ENCODE measurements at regions not wholly inside any gene's neighbourhood (a gene's known extent, or its start where the extent isn't known, plus 50 kb on each side); places are given as distances from the start of the nearest gene placed in this dataset.

DNA sequence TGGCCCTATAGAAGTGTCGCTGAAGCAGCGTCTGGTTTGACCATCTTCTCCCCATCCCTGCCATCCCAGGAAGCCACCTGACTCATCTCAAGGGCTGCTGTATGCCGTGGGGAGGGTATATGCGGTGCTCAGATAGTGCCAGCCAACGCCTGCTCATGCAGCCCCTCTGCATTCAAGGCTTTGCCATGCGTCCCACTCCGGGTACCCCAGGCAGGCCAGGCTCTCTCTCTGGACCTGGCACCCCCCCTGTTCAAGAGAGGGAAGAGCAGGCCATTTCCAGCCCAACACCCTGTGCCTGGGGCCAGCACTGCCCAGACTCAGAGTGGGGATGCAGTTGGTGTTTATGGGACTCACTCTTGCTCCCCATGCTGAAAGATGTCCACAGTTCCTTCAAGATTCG lies 130.0 kb downstream of the GLI2 start:
- H3K27ac ChIP-seq: no peak overlapping the region
- H3K4me3 ChIP-seq: no peak overlapping the region
- DNase-seq (ENCODE audit: low spot score): no peak
- TF ChIP-seq, protein P1, sequence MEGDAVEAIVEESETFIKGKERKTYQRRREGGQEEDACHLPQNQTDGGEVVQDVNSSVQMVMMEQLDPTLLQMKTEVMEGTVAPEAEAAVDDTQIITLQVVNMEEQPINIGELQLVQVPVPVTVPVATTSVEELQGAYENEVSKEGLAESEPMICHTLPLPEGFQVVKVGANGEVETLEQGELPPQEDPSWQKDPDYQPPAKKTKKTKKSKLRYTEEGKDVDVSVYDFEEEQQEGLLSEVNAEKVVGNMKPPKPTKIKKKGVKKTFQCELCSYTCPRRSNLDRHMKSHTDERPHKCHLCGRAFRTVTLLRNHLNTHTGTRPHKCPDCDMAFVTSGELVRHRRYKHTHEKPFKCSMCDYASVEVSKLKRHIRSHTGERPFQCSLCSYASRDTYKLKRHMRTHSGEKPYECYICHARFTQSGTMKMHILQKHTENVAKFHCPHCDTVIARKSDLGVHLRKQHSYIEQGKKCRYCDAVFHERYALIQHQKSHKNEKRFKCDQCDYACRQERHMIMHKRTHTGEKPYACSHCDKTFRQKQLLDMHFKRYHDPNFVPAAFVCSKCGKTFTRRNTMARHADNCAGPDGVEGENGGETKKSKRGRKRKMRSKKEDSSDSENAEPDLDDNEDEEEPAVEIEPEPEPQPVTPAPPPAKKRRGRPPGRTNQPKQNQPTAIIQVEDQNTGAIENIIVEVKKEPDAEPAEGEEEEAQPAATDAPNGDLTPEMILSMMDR (IDR thresholded peaks at IDR 0.05): no peak

DNA sequence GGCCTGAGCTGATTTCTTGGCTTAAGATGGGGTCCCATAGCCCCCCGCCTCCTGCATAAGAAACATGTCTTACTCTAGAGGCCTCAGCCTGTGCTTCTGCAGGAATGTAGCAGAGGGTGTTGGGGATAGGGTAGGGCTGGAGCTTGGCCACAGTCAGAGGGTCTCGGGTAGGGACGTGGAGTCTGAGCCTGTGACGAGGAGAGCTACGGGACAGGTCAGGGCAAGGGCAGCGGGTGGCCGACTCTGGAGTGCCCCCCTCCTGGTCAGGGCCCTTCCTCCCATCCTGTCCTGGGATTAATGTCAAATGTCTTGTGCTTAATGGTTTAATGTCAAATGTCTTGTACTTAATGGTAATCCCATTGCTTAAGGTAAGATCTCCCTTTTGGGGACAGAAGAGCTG lies 130.4 kb downstream of the GLI2 start:
- Histone ChIP-seq H3K27ac (no peak overlapping the region), H3K4me3 (no peak overlapping the region)
- no peak for DNase-seq (ENCODE audit: low spot score)
- TF ChIP-seq, protein P1 (IDR thresholded peaks at IDR 0.05): no peak

GRCh38 chr2:120866483-120867140 lies 130.9 kb downstream of the GLI2 start:
- no peak for DNase-seq (ENCODE audit: low spot score)

DNA sequence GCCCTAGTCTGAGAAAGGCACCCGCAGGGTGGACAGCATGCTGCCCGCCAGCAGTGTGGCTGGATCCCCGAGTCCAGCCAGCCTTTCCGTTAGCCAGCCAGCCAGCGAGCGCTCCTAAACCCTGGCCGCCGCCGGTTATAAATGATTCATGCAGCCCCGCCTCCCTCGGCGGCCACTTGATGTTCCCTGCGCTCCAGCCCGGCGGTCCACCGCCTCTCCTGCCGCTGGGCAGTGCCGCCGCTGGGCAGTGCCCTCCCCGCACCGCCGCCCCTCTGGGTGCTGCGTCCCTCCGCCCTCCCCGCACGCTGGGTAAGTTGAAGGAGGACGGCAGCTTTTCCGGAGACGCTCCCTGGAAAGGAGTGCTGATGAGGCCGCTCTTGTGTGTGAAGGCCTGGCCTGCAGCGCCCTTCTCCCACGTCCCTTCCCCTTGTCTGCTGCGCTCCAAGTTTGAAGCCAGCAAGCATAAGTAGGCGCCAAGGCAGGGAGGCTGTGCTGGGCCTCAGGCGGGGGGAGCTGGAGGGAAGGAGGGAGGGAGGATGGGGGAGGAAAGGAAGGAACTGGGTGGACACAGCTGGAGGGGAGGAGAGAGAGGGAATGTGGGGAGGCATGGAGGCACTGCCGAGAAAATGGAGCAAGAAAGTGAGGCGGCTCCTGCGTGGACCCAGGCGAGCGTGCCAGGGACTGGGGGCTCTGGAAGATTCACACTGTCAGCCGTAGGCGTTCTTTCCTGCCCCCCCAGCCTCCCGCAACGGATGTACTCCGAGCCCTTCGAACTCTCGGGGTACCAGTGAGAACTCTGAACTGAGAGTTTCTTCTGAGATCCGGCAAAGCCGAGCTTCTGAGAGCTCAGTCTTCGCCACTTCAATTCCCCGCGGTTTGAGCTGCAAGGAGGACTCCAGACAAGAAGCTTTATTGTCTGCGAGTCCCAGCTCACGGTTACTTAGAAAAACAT lies 131.9 kb downstream of the GLI2 start:
- Histone ChIP-seq H3K4me3 (peak overlapping the region; percentile 70), H3K27ac (peak overlapping the region; percentile 91 to 92)
- DNase-seq (ENCODE audit: low spot score): peak; percentile 92
- TF ChIP-seq, protein P1 (IDR thresholded peaks at IDR 0.05): no peak

More at GRCh38 chr2:120866483-120867140, 130.9 kb downstream of the GLI2 start:
- H3K4me3 ChIP-seq: peak overlapping the region; percentile 70
- TF ChIP-seq, protein P1 (IDR thresholded peaks at IDR 0.05): no peak
- H3K27ac ChIP-seq: peak overlapping the region; percentile 91 to 92

DNA sequence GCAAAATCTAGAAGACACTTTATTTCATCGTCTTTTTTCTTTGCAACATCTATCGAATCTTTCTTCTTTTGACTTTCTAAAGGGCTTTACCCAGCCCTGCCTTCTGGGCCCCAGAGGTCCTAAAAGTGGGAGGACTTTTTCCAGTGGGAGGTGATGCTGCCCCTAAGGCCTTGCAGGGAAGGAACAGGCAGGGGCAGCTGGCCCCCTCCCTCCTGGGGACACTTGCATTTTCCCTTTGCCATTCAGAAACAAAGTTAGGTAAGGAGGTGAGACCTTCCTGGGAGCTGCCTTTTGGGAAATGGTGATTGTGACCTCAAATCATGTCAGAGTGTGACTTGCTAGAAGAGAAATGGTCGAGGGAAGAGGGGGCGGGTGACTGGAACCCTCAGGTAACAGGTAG lies 132.7 kb downstream of the GLI2 start:
- DNase-seq (ENCODE audit: low spot score): no peak
- peak overlapping the region; percentile 91 to 92 for H3K27ac ChIP-seq
- H3K4me3 ChIP-seq: peak overlapping the region; percentile 70
- TF ChIP-seq, protein P1 (IDR thresholded peaks at IDR 0.05): no peak

- TF ChIP-seq, protein P1 (IDR thresholded peaks at IDR 0.05): no peak
- DNase-seq (ENCODE audit: low spot score): no peak
- Histone ChIP-seq H3K4me3 (no peak overlapping the region), H3K27ac (peak overlapping the region in 1 of 2 donors; percentile 92)
These were observed 133.5 kb downstream of the GLI2 start for GRCh38 chr2:120869036-120869729.

Measured in coronary artery (tissue), 2 donors.